ENCODE measurements at regions not wholly inside any gene's neighbourhood (a gene's known extent, or its start where the extent isn't known, plus 50 kb on each side); places are given as distances from the start of the nearest gene placed in this dataset.

DNA sequence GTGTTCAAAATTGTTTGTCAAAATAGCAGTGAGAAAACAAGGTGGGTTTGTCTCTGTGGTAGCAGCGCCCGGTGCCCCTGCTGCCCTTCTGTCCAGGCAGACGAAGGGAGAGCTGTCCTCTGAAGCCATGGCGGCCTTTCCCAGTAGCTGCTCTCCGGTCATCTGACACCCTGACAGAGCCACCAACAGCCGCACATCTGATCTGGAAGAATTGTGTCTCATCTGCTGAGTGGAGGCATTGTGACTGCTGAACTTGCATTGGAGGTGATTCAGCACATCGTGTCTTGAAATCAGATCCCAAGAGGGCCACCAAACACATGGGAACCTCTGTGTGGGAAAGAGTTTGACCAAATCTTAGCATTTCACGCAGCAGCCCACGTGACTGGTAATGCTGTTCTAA is 337.6 kb upstream of the IRX1 start:
- TF ChIP-seq TCF7L2 (IDR thresholded peaks at IDR 0.05; ENCODE audit: low read depth, low read length) (no peak), POLR2AphosphoS5 (IDR thresholded peaks at IDR 0.05; ENCODE audit: low read depth, low read length) (no peak)
- TF ChIP-seq, protein P1, sequence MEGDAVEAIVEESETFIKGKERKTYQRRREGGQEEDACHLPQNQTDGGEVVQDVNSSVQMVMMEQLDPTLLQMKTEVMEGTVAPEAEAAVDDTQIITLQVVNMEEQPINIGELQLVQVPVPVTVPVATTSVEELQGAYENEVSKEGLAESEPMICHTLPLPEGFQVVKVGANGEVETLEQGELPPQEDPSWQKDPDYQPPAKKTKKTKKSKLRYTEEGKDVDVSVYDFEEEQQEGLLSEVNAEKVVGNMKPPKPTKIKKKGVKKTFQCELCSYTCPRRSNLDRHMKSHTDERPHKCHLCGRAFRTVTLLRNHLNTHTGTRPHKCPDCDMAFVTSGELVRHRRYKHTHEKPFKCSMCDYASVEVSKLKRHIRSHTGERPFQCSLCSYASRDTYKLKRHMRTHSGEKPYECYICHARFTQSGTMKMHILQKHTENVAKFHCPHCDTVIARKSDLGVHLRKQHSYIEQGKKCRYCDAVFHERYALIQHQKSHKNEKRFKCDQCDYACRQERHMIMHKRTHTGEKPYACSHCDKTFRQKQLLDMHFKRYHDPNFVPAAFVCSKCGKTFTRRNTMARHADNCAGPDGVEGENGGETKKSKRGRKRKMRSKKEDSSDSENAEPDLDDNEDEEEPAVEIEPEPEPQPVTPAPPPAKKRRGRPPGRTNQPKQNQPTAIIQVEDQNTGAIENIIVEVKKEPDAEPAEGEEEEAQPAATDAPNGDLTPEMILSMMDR (IDR thresholded peaks at IDR 0.05): no peak

Measured in Panc1 (cell line).